ENCODE measurements at regions not wholly inside any gene's neighbourhood (a gene's known extent, or its start where the extent isn't known, plus 50 kb on each side); places are given as distances from the start of the nearest gene placed in this dataset.
A peak's percentile ranks its signal among the peaks of the same experiment; 100 is the strongest.

GRCh38 chr10:54993148-54993547 is 192.1 kb upstream of the PCDH15 start:
- DNase-seq, result no peak

- peak in 2 of 3 donors; percentile 7 to 13 for DNase-seq
Observed at GRCh38 chr10:54985732-54986131, 184.7 kb upstream of the PCDH15 start.

GRCh38 chr10:54983255-54983654 is 182.2 kb upstream of the PCDH15 start:
- no peak for DNase-seq

GRCh38 chr10:54962134-54962900 is 161.3 kb upstream of the PCDH15 start:
- no peak for DNase-seq

- no peak for DNase-seq
Observed at GRCh38 chr10:54961040-54961439, 160.0 kb upstream of the PCDH15 start.

- DNase-seq, result no peak
Observed at GRCh38 chr10:54958844-54959243, 157.8 kb upstream of the PCDH15 start.

GRCh38 chr10:54947605-54948004 is 146.6 kb upstream of the PCDH15 start:
- no peak for DNase-seq

- DNase-seq, result no peak
Observed at GRCh38 chr10:54940418-54940817, 139.4 kb upstream of the PCDH15 start.

- no peak for DNase-seq
Observed at GRCh38 chr10:54914049-54914448, 113.0 kb upstream of the PCDH15 start.

GRCh38 chr10:54909165-54909564 is 108.1 kb upstream of the PCDH15 start:
- no peak for DNase-seq

- DNase-seq, result no peak
Observed at GRCh38 chr10:54908019-54908418, 107.0 kb upstream of the PCDH15 start.

- no peak for DNase-seq
Observed at GRCh38 chr10:54906940-54907339, 105.9 kb upstream of the PCDH15 start.

GRCh38 chr10:54905578-54906192 is 104.7 kb upstream of the PCDH15 start:
- DNase-seq, result no peak

- no peak for DNase-seq
Observed at GRCh38 chr10:54904833-54905232, 103.8 kb upstream of the PCDH15 start.

GRCh38 chr10:54903745-54904144 is 102.7 kb upstream of the PCDH15 start:
- DNase-seq, result no peak

GRCh38 chr10:54900584-54900983 is 99.6 kb upstream of the PCDH15 start:
- no peak for DNase-seq

- DNase-seq, result no peak
Observed at GRCh38 chr10:54880996-54881395, 80.0 kb upstream of the PCDH15 start.

GRCh38 chr10:54869022-54869421 is 68.0 kb upstream of the PCDH15 start:
- DNase-seq, result peak in 1 of 3 donors; percentile 4

GRCh38 chr10:54866666-54867065 is 65.6 kb upstream of the PCDH15 start:
- DNase-seq, result no peak

GRCh38 chr10:54854843-54855242 is 53.8 kb upstream of the PCDH15 start:
- no peak for DNase-seq

- no peak for DNase-seq
Observed at GRCh38 chr10:54854389-54854788, 53.4 kb upstream of the PCDH15 start.

- no peak for DNase-seq
Observed at GRCh38 chr10:54853883-54854282, 52.9 kb upstream of the PCDH15 start.

Measured in muscle of back (tissue), 3 donors.